ENCODE measurements at regions not wholly inside any gene's neighbourhood (a gene's known extent, or its start where the extent isn't known, plus 50 kb on each side); places are given as distances from the start of the nearest gene placed in this dataset.
"Not testable (repeated sequence)": the region's sequence is repeated elsewhere in the genome, so short reads cannot be mapped to it uniquely, and the experiment has no call there.

DNA sequence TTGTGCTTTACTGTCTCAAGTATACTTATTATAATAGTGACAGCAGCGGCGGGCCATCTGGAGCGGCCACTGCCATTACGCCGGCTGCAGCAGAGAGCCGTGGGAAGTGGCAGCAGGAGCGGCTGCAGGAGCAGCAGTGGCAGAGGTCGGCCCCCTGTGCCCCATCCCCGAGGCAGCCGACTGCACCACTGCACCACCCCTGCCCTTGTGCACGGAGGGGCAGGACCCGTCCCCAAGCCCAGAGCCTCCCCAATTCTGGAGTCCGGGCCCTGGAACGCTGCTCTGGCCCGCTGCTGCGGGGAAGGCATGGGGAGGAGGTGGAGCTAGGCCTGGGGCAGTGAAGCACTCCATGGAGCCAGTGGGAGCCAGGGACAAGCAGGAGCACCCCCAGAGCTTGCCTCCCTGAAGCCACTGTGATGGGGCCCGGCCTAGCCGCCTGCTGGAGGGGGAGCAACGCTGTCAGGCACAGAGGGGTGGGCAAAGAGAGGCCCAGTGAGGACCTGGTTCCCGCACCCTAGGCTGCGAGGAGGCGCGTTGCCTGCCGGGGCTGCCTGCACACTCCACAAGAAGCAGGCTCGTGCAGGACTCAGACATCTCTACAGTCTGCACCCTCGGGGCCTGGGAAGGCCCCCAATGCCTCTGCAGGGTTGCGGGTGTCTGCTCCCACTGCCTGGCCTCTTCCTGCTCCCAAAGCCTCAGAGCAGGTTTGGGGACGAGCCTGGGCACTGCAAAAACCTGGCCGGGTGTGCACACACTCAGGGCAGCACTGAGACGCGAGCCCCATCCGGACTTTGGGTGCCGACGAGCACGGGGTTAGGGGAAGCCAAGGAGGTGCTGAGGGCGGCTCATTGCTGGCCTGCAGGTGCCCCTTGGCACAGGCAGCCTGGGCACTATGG lies 74.2 kb upstream of the RASSF8 start:
- H3K27ac ChIP-seq: no peak overlapping the region
- 74 to 78% methylated on average over 10 to 34 of the region's 36 CpGs for WGBS, 2 donors
- peak overlapping the region in 1 of 2 donors; percentile 20 for H3K4me3 ChIP-seq
- no peaks in the 10 kb centered on the region for H3K27me3 ChIP-seq
- no peaks in the 10 kb centered on the region for H3K9me3 ChIP-seq
- no peaks in the 10 kb centered on the region for H3K4me1 ChIP-seq
- no peak for TF ChIP-seq POLR2A (IDR thresholded peaks at IDR 0.05)
- TF ChIP-seq, protein P1, sequence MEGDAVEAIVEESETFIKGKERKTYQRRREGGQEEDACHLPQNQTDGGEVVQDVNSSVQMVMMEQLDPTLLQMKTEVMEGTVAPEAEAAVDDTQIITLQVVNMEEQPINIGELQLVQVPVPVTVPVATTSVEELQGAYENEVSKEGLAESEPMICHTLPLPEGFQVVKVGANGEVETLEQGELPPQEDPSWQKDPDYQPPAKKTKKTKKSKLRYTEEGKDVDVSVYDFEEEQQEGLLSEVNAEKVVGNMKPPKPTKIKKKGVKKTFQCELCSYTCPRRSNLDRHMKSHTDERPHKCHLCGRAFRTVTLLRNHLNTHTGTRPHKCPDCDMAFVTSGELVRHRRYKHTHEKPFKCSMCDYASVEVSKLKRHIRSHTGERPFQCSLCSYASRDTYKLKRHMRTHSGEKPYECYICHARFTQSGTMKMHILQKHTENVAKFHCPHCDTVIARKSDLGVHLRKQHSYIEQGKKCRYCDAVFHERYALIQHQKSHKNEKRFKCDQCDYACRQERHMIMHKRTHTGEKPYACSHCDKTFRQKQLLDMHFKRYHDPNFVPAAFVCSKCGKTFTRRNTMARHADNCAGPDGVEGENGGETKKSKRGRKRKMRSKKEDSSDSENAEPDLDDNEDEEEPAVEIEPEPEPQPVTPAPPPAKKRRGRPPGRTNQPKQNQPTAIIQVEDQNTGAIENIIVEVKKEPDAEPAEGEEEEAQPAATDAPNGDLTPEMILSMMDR (IDR thresholded peaks at IDR 0.05): no peak
- no peak for DNase-seq
- intact Hi-C loops (cut with DNase I; ENCODE audit: low total_unique reads): no loop called here
- no peaks in the 10 kb centered on the region for H3K36me3 ChIP-seq (ENCODE audit: low read depth, missing control alignments)

DNA sequence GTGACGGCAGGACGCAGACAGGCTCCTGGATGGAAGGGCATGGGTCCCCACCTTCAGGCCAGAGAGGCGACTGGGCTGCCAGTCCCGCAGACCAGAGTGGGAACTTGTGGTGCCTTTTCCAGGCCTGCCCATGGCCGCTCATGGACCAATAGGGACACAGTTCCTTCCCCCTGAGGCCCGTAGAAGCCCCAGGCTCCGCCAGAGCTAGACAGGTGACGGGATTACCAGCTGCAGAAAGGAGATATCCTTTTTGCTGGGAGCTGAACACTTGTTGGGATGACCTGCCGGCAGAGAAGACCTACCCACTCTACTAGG lies 73.6 kb upstream of the RASSF8 start:
- Histone ChIP-seq H3K27me3 (no peaks in the 10 kb centered on the region), H3K4me1 (no peaks in the 10 kb centered on the region), H3K4me3 (peak overlapping the region in 1 of 2 donors; percentile 20), H3K36me3 (ENCODE audit: low read depth, missing control alignments) (no peaks in the 10 kb centered on the region), H3K9me3 (no peaks in the 10 kb centered on the region), H3K27ac (no peak overlapping the region)
- DNase-seq: no peak
- TF ChIP-seq POLR2A (IDR thresholded peaks at IDR 0.05): no peak
- TF ChIP-seq, protein P1 (IDR thresholded peaks at IDR 0.05): no peak
- intact Hi-C loops (cut with DNase I; ENCODE audit: low total_unique reads): no loop called here
- WGBS, 2 donors: 70 to 80% methylated on average over 7 to 9 of the region's 9 CpGs

DNA sequence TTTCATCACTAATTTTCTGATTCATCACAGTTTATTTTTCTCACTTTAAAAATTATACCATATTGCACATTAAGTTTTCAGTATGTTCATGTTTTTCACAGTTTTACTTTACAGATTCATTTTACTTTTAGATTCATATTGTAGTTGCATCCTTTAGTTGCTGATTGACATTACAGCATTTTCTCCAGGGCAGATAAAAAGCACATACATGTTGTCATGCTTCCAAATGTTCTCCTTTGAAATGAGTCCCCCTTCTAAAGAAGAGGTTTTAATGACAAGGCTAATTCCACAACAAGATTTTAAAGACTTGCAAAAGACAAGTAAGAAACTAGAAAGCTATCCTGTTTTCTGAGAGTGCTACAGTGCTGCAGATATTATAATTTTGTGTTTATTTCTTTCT lies 72.1 kb upstream of the RASSF8 start:
- H3K36me3 ChIP-seq (ENCODE audit: low read depth, missing control alignments): no peaks in the 10 kb centered on the region
- H3K4me1 ChIP-seq: no peaks in the 10 kb centered on the region
- no peak for DNase-seq
- intact Hi-C loops (cut with DNase I; ENCODE audit: low total_unique reads): no loop called here
- H3K27me3 ChIP-seq: no peaks in the 10 kb centered on the region
- no peak overlapping the region for H3K27ac ChIP-seq
- H3K4me3 ChIP-seq: no peak overlapping the region
- TF ChIP-seq, protein P1 (IDR thresholded peaks at IDR 0.05): no peak
- no peak for TF ChIP-seq POLR2A (IDR thresholded peaks at IDR 0.05)
- no peaks in the 10 kb centered on the region for H3K9me3 ChIP-seq

DNA sequence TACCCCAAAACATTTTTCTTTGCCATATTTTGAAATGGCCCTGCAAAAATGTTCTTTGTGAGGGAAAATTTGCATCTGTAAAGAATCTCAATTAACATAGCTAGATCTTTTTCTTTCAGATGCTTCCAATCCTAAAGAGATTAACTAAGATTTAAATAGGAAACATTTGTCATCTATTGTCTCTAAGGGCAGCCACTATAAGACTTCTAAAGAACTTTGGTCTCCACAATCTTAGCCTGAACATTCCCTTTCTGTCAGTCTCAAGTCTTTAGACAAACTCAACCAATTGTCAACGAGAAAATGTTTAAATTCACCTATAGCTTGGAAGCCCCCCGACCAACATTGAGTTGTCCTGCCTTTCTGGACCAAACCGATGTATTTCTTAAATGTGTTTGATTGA lies 71.1 kb upstream of the RASSF8 start:
- Histone ChIP-seq H3K9me3 (no peaks in the 10 kb centered on the region), H3K4me3 (no peak overlapping the region), H3K4me1 (no peaks in the 10 kb centered on the region), H3K27ac (no peak overlapping the region), H3K36me3 (ENCODE audit: low read depth, missing control alignments) (no peaks in the 10 kb centered on the region), H3K27me3 (no peaks in the 10 kb centered on the region)
- DNase-seq: no peak
- 66 to 72% methylated on average over 3 of the region's 3 CpGs for WGBS, 2 donors
- TF ChIP-seq POLR2A (IDR thresholded peaks at IDR 0.05): no peak
- TF ChIP-seq, protein P1 (IDR thresholded peaks at IDR 0.05): no peak
- intact Hi-C loops (cut with DNase I; ENCODE audit: low total_unique reads): no loop called here

DNA sequence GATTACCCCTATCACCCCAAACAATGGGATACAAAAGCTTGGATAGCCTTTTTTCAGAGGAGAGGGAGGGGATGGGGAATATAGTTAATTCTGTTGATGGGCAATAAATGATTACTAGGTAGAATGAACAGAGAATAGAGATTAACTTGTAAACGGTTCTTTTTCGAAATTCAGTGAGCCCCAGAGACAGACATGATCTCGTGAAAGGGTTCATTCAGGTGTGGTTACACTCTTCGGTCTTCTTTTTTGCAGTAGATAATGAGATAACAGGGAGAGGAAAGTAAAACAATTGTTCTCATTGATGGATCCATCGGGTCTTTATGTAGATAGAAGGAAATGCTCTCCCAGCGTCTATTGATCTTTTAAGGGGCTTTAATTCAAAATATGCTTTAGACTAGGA lies 69.3 kb upstream of the RASSF8 start:
- Histone ChIP-seq H3K36me3 (ENCODE audit: low read depth, missing control alignments) (no peaks in the 10 kb centered on the region), H3K4me1 (no peaks in the 10 kb centered on the region), H3K27ac (no peak overlapping the region), H3K27me3 (no peaks in the 10 kb centered on the region), H3K9me3 (no peaks in the 10 kb centered on the region), H3K4me3 (no peak overlapping the region)
- intact Hi-C loops (cut with DNase I; ENCODE audit: low total_unique reads): no loop called here
- no peak for DNase-seq
- TF ChIP-seq, protein P1 (IDR thresholded peaks at IDR 0.05): no peak
- TF ChIP-seq POLR2A (IDR thresholded peaks at IDR 0.05): no peak
- WGBS, 2 donors: 65 to 78% methylated on average over 6 of the region's 6 CpGs

DNA sequence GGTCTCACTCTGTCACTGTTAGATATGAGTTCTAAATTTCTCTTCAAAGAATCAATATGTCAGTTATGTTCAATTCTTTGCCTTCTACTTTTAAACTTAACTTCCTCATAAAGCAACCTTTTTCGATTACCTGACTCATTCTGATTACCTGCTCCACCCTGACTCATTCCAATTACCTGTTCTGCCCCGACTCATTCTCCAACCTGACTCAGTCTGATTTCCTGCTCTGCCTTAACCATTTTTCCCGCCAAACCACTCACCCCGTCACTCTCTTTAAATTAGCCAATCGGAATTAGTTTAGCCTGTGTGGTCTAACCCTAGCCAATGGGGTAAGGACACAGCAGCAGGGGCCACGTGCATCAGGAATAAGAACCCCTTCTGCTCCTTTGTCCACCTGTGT lies 67.4 kb upstream of the RASSF8 start:
- H3K27ac ChIP-seq; H3K4me3 ChIP-seq; H3K27me3 ChIP-seq; intact Hi-C loops (cut with DNase I; ENCODE audit: low total_unique reads); DNase-seq; H3K4me1 ChIP-seq; H3K36me3 ChIP-seq (ENCODE audit: low read depth, missing control alignments); H3K9me3 ChIP-seq: not testable (repeated sequence)
- 73 to 77% methylated on average over 6 of the region's 6 CpGs for WGBS, 2 donors

Data from testis (tissue), 2 donors.